Caki2 (cell line): ENCODE measurements at regions not wholly inside any gene's neighbourhood (a gene's known extent, or its start where the extent isn't known, plus 50 kb on each side); places are given as distances from the start of the nearest gene placed in this dataset.
"Not testable (repeated sequence)": the region's sequence is repeated elsewhere in the genome, so short reads cannot be mapped to it uniquely, and the experiment has no call there.

ENCODE experiments used
- DNase-seq: peaks from one replicate; pipeline ENCODE4 v3.0.0-alpha.2; 2015; ENCODE audit warnings: low read depth
- in situ Hi-C: cut with HindIII; loops from 2 replicates; pipeline ENCODE4 v1.10.0; 2016; ENCODE audit warnings: low sequenced_read_pairs, low pct_unique_long_range_greater_than_20kb, mixed read lengths

DNA sequence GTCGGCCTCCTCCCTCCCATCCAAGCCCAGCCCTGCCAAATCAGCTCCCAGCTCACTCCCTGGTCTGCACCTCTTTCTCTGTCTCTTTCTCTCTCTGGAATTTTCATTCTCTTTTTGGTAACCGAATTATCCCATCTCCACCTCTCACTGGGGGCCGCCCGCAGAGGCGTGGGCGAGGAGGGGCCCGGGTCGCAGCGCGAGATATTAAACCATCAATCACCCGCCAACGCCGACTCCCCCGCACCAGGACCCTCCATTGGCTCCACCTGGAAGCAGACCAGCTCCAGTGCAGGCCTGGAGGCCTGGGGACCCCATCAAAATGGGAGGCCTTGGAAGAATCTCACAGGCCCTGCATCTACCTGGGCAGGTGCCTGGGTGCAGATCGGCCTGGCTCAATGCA is 83.8 kb upstream of the ADGRL1 start:
- DNase-seq, in situ Hi-C loops: not testable (repeated sequence)

- in situ Hi-C loops, DNase-seq: not testable (repeated sequence)
These were observed 81.9 kb upstream of the ADGRL1 start for GRCh38 chr19:14287837-14288236.

DNA sequence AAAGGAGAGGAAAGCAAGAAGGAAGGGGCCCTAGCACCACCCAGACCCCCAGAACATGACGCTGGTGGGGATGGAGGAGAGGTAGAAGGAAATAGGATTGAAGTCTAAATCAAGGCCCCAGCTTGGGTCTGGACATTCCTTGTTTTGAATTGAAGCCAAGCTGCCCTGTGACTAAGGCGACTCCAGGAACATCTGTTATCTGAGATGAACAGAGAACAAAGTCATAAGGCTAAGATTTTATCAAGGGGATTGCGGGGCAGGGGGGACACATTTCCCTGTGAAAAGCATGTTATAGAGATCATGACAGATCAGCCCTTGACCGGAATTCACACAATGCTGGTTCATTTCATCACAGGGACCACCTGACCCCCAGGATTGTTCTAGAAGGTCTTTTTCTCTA is 80.6 kb upstream of the ADGRL1 start:
- in situ Hi-C loops: not testable (repeated sequence)
- DNase-seq: peak; percentile 30

GRCh38 chr19:14285726-14286125 is 79.8 kb upstream of the ADGRL1 start:
- in situ Hi-C loops, DNase-seq: not testable (repeated sequence)

GRCh38 chr19:14283813-14284520 is 78.0 kb upstream of the ADGRL1 start:
- in situ Hi-C loops: not testable (repeated sequence)
- peak; percentile 99 for DNase-seq

DNA sequence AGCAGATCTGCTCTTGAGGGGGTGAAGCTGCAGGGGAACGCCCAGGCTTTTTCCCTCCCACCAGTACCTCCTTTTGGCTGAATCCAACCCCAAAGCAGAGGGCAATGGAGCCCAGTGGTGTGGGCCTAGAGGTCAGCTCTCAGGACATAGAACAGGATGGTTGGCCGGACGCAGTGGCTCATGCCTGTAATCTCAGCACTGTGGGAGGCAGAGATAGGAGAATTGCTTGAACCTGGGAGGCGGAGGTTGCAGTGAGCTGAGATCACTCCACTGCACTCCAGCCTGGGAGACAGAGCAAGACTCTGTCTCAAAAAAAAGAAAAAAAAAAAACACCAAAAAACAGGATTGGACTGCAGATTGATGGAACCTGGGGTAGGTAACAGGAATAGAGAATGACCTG is 73.3 kb upstream of the ADGRL1 start:
- DNase-seq, in situ Hi-C loops: not testable (repeated sequence)

- in situ Hi-C loops: no loop called here
- no peak for DNase-seq
These were observed 71.6 kb upstream of the ADGRL1 start for GRCh38 chr19:14277608-14278007.

- in situ Hi-C loops, DNase-seq: not testable (repeated sequence)
These were observed 69.9 kb upstream of the ADGRL1 start for GRCh38 chr19:14275823-14276222.

- in situ Hi-C loops: no loop called here
- DNase-seq: no peak
These were observed 66.7 kb upstream of the ADGRL1 start for GRCh38 chr19:14272623-14273022.

- in situ Hi-C loops: no loop called here
- DNase-seq: no peak
These were observed 65.9 kb upstream of the ADGRL1 start for GRCh38 chr19:14271840-14272239.

GRCh38 chr19:14270557-14270956 is 64.6 kb upstream of the ADGRL1 start:
- in situ Hi-C loops: not testable (repeated sequence)

GRCh38 chr19:14267224-14267741 is 61.3 kb upstream of the ADGRL1 start:
- in situ Hi-C loops: no loop called here
- no peak for DNase-seq

More at GRCh38 chr19:14270557-14270956, 64.6 kb upstream of the ADGRL1 start:
- DNase-seq: not testable (repeated sequence)

DNA sequence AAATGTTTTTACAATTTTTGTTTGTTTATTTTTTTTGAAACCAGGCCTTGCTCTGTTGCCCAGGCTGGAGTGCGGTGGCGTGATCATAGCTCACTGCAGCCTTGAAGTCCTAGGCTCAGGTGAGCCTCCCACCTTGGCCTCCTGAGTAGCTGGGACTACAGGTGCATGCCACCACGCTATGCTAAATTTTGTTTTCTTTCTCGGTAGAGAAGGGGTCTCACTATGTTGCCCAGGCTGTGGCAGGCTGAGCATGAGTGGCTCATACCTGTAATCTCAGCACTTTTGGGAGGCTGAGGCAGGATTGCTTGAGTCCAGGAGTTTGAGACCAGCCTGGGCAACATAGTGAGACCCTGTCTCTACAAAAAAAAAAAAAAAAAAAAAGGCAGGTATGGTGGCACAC is 60.2 kb upstream of the ADGRL1 start:
- in situ Hi-C loops, DNase-seq: not testable (repeated sequence)

DNA sequence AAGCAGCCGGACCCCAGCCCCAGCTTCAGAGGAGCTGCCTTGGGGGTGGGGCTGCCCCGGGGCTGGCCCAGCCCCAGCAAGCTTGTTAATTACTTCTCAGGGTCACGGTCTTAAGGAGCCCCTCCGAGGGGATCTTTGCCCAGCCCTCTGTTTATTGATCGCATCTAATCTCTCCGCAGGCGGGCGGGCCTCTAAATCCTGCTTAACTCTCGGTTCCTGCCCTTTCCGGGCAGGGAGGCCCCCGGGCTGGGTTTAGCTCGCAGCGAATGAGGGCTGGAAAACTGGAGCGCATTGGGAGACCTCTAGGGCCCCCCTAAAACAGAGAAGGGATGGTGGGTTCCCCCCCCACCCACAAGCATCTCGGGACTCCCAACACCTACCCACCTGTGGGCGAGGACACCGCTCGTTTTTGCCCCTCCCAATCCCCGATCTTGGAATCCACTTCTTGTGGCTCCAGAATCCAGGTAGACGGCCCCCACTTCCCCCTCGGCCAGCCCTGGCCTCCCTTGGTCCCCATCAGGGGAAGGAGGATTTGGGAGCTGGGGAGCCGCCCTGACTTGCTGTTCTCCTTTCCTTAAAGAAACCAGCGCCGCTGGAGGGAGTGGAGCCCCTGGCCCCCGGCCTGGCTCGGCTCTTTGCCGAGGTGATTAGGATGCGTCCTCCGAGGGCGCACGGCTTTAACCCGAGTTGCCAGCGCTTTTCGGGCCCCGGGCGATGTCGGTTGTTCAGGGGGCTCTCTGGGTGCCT is 59.5 kb upstream of the ADGRL1 start:
- in situ Hi-C loops: no loop called here
- DNase-seq: no peak

GRCh38 chr19:14255902-14256649 is 50.1 kb upstream of the ADGRL1 start:
- peak; percentile 64 for DNase-seq

More at GRCh38 chr19:14255902-14256649, 50.1 kb upstream of the ADGRL1 start:
- in situ Hi-C loops: not testable (repeated sequence)
